Thyroid gland (tissue), 4 donors: ENCODE measurements at regions not wholly inside any gene's neighbourhood (a gene's known extent, or its start where the extent isn't known, plus 50 kb on each side); places are given as distances from the start of the nearest gene placed in this dataset.

ENCODE experiments used
- DNase-seq, 2 donors: peaks; one replicate each; pipeline ENCODE4 v3.0.0-alpha.2; 2019
- H3K27ac ChIP-seq, 3 donors: fragments of 200-600 bp; sonication (generic); 1 replicate in 2 of 3; 2 replicates in 1 of 3; pipeline ENCODE4 v1.5.1; 2016 to 2019; ENCODE audit warnings: mild to moderate bottlenecking in 1 of 3, moderate library complexity in 1 of 3
- H3K27me3 ChIP-seq: fragments of 200-600 bp; sonication (generic); one replicate; pipeline ENCODE4 v1.5.1; 2019
- H3K36me3 ChIP-seq, 2 donors: fragments of 200-600 bp; sonication (generic); one replicate each; pipeline ENCODE4 v1.5.1; 2016 to 2019
- H3K4me1 ChIP-seq, 2 donors: fragments of 200-600 bp; sonication (generic); one replicate each; pipeline ENCODE4 v1.5.1; 2017 to 2019
- H3K4me3 ChIP-seq, 3 donors: fragments of 200-600 bp; sonication (generic); replicated peaks in 1 of 3; 1 replicate in 2 of 3; 2 replicates in 1 of 3; pipeline ENCODE4 v1.5.1; 2016; ENCODE audit warnings: mild to moderate bottlenecking in 1 of 3
- H3K9me3 ChIP-seq: fragments of 200-600 bp; sonication (generic); one replicate; pipeline ENCODE4 v1.5.1; 2017
- CTCF ChIP-seq, 6 experiments: fragments of 200-600 bp in 3 of 6; fragments of 450-650 bp in 3 of 6; sonication (generic) in 3 of 6; IDR thresholded peaks; one replicate each; pipeline ENCODE4 v1.5.1; 2016 to 2019; ENCODE audit warnings: antibody characterized with exemption in 6 of 6, mild to moderate bottlenecking in 2 of 6, inconsistent platforms in 1 of 6, moderate library complexity in 1 of 6
- POLR2A ChIP-seq, 2 donors: fragments of 450-650 bp; IDR thresholded peaks; one replicate each; pipeline ENCODE4 v1.6.1; 2017; ENCODE audit warnings: antibody characterized with exemption in 2 of 2, mild to moderate bottlenecking in 2 of 2, moderate library complexity in 1 of 2
- WGBS, 2 donors: methylation state at CpG; one replicate each; pipeline ENCODE4 v1.1.5; 2017; 5-methylcytosine and 5-hydroxymethylcytosine counted together
- intact Hi-C: fragments of 100-400 bp; cut with DNase I; formaldehyde crosslinking; loops from one replicate; pipeline ENCODE4 v1.15.1; 2023

GRCh38 chr6:97842521-97842920, 559.5 kb upstream of the MMS22L start:
- 81 to 93% methylated on average over 2 of the region's 2 CpGs for WGBS, 2 donors
- no peak for DNase-seq
- intact Hi-C loops, result no loop called here
- no peaks in the 10 kb centered on the region for H3K9me3 ChIP-seq
- H3K36me3 ChIP-seq, result no peaks in the 10 kb centered on the region
- no peak for TF ChIP-seq POLR2A (IDR thresholded peaks at IDR 0.05)
- no peak for TF ChIP-seq CTCF (IDR thresholded peaks at IDR 0.05)
- H3K27me3 ChIP-seq, result no peaks in the 10 kb centered on the region
- no peak overlapping the region for H3K4me3 ChIP-seq
- no peaks in the 10 kb centered on the region for H3K4me1 ChIP-seq
- H3K27ac ChIP-seq, result no peak overlapping the region

- no peak for DNase-seq
- no peaks in the 10 kb centered on the region for H3K9me3 ChIP-seq
- no peaks in the 10 kb centered on the region for H3K27me3 ChIP-seq
- no peaks in the 10 kb centered on the region for H3K36me3 ChIP-seq
- no peak overlapping the region for H3K4me3 ChIP-seq
- WGBS, 2 donors, result 80 to 85% methylated on average over 2 of the region's 2 CpGs
- intact Hi-C loops, result no loop called here
- no peaks in the 10 kb centered on the region for H3K4me1 ChIP-seq
- no peak overlapping the region for H3K27ac ChIP-seq
- TF ChIP-seq CTCF (IDR thresholded peaks at IDR 0.05) (no peak), POLR2A (IDR thresholded peaks at IDR 0.05) (no peak)
These were observed 566.4 kb upstream of the MMS22L start for GRCh38 chr6:97849390-97849789.

GRCh38 chr6:97850458-97851212, 567.6 kb upstream of the MMS22L start:
- Histone ChIP-seq H3K27ac (no peak overlapping the region), H3K27me3 (no peaks in the 10 kb centered on the region), H3K9me3 (no peaks in the 10 kb centered on the region), H3K4me1 (no peaks in the 10 kb centered on the region), H3K4me3 (no peak overlapping the region), H3K36me3 (no peaks in the 10 kb centered on the region)
- intact Hi-C loops, result no loop called here
- no peak for TF ChIP-seq POLR2A (IDR thresholded peaks at IDR 0.05)
- WGBS, 2 donors, result 46 to 49% methylated on average over 5 of the region's 5 CpGs
- no peak for DNase-seq

GRCh38 chr6:97863697-97864096, 580.7 kb upstream of the MMS22L start:
- H3K4me3 ChIP-seq, result no peak overlapping the region
- H3K36me3 ChIP-seq, result no peaks in the 10 kb centered on the region
- no peaks in the 10 kb centered on the region for H3K9me3 ChIP-seq
- H3K27me3 ChIP-seq, result no peaks in the 10 kb centered on the region
- no peak for TF ChIP-seq CTCF (IDR thresholded peaks at IDR 0.05)
- no peak for TF ChIP-seq POLR2A (IDR thresholded peaks at IDR 0.05)
- H3K4me1 ChIP-seq, result no peaks in the 10 kb centered on the region
- intact Hi-C loops, result no loop called here
- no peak overlapping the region for H3K27ac ChIP-seq
- no peak for DNase-seq

- intact Hi-C loops, result no loop called here
- H3K27ac ChIP-seq, result no peak overlapping the region
- TF ChIP-seq POLR2A (IDR thresholded peaks at IDR 0.05) (no peak), CTCF (IDR thresholded peaks at IDR 0.05) (no peak)
- no peak for DNase-seq
- no peaks in the 10 kb centered on the region for H3K36me3 ChIP-seq
- no peak overlapping the region for H3K4me3 ChIP-seq
- H3K4me1 ChIP-seq, result no peaks in the 10 kb centered on the region
- no peaks in the 10 kb centered on the region for H3K27me3 ChIP-seq
- H3K9me3 ChIP-seq, result no peaks in the 10 kb centered on the region
- 77 to 78% methylated on average over 4 of the region's 4 CpGs for WGBS, 2 donors
These were observed 581.4 kb upstream of the MMS22L start for GRCh38 chr6:97864366-97864765.
